Pancreas (tissue), 10 donors: ENCODE measurements at regions not wholly inside any gene's neighbourhood (a gene's known extent, or its start where the extent isn't known, plus 50 kb on each side); places are given as distances from the start of the nearest gene placed in this dataset.

Experiments used
- ATAC-seq, 4 donors: fragments of 200-7000 bp; cut with Tn5 transposase; one replicate each; pipeline versions ENCODE4 v1.8.0 to v1.9.1; 2020; ENCODE audit warnings: mild to moderate bottlenecking in 4 of 4, moderate library complexity in 4 of 4
- DNase-seq, 6 donors: peaks; one replicate each; pipeline ENCODE4 v3.0.0-alpha.2; 2020
- FAIRE-seq: peaks from 2 replicates; lab custom pipeline; 2012; peaks lifted over from hg19 to GRCh38; lab: Jason Lieb, UNC
- H3K27ac ChIP-seq, 4 donors: fragments of 200-600 bp; sonication (generic); 1 replicate in 3 of 4; 2 replicates in 1 of 4; pipeline versions ENCODE4 v1.5.0 to v1.8.0; 2020
- H3K27me3 ChIP-seq, 4 donors: fragments of 200-600 bp; one replicate each; pipeline ENCODE4 v1.8.0; 2021
- H3K36me3 ChIP-seq, 3 donors: fragments of 200-600 bp; sonication (generic) in 1 of 3; one replicate each; pipeline versions ENCODE4 v1.5.0 to v1.8.0; 2020 to 2021
- H3K4me1 ChIP-seq, 3 donors: fragments of 200-600 bp; one replicate each; pipeline ENCODE4 v1.8.0; 2021
- H3K4me3 ChIP-seq, 4 donors: fragments of 200-600 bp; sonication (generic) in 2 of 4; one replicate each; pipeline versions ENCODE4 v1.5.0 to v1.8.0; 2020 to 2021
- H3K9me3 ChIP-seq, 4 donors: fragments of 200-600 bp; one replicate each; pipeline ENCODE4 v1.8.0; 2021
- CTCF ChIP-seq, 4 donors: fragments of 200-600 bp; sonication (generic) in 3 of 4; IDR thresholded peaks; one replicate each; pipeline versions ENCODE4 v1.5.0 to v1.8.0; 2021; ENCODE audit warnings: antibody characterized with exemption in 4 of 4
- whole genome bisulfite sequencing, 2 donors: extraction: QIAGEN DNeasy Blood & Tissue Kit; methylation state at CpG; one replicate each; pipeline ENCODE4 v1.1.7; 2013; 5-methylcytosine and 5-hydroxymethylcytosine counted together
- intact Hi-C, 3 donors: fragments of 100-400 bp; cut with DNase I; formaldehyde crosslinking; loops; one replicate each; pipeline versions ENCODE4 v1.11.1 to v1.14.2; 2022
- donor health status: healthy with polysubstance abuse.
- donor health status: DM: no; HTN: no; CAD: no; lungs with moderate emphysema.
- donor health status: DM: no; HTN: no; CAD: no.
- donor health status: control.
- donor health status: control.
- donor health status: Bipolar disorder and iron deficiency.
- donor health status: DM: yes; HTN: yes; CAD: no.
- donor health status: DM: no; HTN: no; CAD: no.
- donor health status: DM: no; HTN: no; CAD: no.
- donor health status: DM: yes; HTN: yes; CAD: no.

GRCh38 chr1:30522031-30523004 is 201.1 kb downstream of the MATN1 start:
- ATAC-seq (peak in 3 of 4 donors; percentile 46 to 53 (median 51)), DNase-seq (peak in 4 of 6 donors; percentile 11 to 49 (median 30)), FAIRE-seq (no peak)
- Histone ChIP-seq H3K27me3 (no peaks in the 10 kb centered on the region), H3K4me1 (no peaks in the 10 kb centered on the region), H3K27ac (no peak overlapping the region), H3K4me3 (no peak overlapping the region), H3K9me3 (no peaks in the 10 kb centered on the region), H3K36me3 (no peaks in the 10 kb centered on the region)
- TF ChIP-seq CTCF (IDR thresholded peaks at IDR 0.05) = no peak
- WGBS, 2 donors = 31 to 33% methylated on average over 17 of the region's 17 CpGs
- intact Hi-C loops = no loop called here

- intact Hi-C loops = no loop called here
Measured at GRCh38 chr1:30521261-30521865, 202.0 kb downstream of the MATN1 start.

GRCh38 chr1:30520476-30520875 is 202.9 kb downstream of the MATN1 start:
- Histone ChIP-seq H3K36me3 (no peaks in the 10 kb centered on the region), H3K4me3 (no peak overlapping the region), H3K27ac (no peak overlapping the region), H3K4me1 (no peaks in the 10 kb centered on the region), H3K9me3 (no peaks in the 10 kb centered on the region), H3K27me3 (no peaks in the 10 kb centered on the region)
- FAIRE-seq = no peak
- no peak for TF ChIP-seq CTCF (IDR thresholded peaks at IDR 0.05)
- WGBS, 2 donors = 37% methylated on average over 2 of the region's 2 CpGs
- intact Hi-C loops = no loop called here
- DNase-seq = peak in 3 of 6 donors; percentile 1 to 8 (median 3)
- ATAC-seq = no peak

More at GRCh38 chr1:30521261-30521865, 202.0 kb downstream of the MATN1 start:
- no peaks in the 10 kb centered on the region for H3K4me1 ChIP-seq
- H3K36me3 ChIP-seq = no peaks in the 10 kb centered on the region
- no peaks in the 10 kb centered on the region for H3K27me3 ChIP-seq
- no peak overlapping the region for H3K27ac ChIP-seq
- FAIRE-seq (no peak), ATAC-seq (no peak), DNase-seq (peak in 3 of 6 donors; percentile 1 to 25 (median 5))
- no peak for TF ChIP-seq CTCF (IDR thresholded peaks at IDR 0.05)
- H3K9me3 ChIP-seq = no peaks in the 10 kb centered on the region
- 70 to 81% methylated on average over 3 of the region's 3 CpGs for WGBS, 2 donors
- no peak overlapping the region for H3K4me3 ChIP-seq

GRCh38 chr1:30519201-30519763 is 204.1 kb downstream of the MATN1 start:
- intact Hi-C loops = no loop called here
- DNase-seq (no peak), FAIRE-seq (no peak), ATAC-seq (no peak)
- H3K4me1 ChIP-seq = no peaks in the 10 kb centered on the region
- no peak overlapping the region for H3K27ac ChIP-seq
- no peaks in the 10 kb centered on the region for H3K36me3 ChIP-seq
- H3K27me3 ChIP-seq = no peaks in the 10 kb centered on the region
- WGBS, 2 donors = 70 to 76% methylated on average over 4 of the region's 4 CpGs
- no peak for TF ChIP-seq CTCF (IDR thresholded peaks at IDR 0.05)
- no peak overlapping the region for H3K4me3 ChIP-seq
- H3K9me3 ChIP-seq = no peaks in the 10 kb centered on the region
